K562 (cell line): ENCODE measurements at regions not wholly inside any gene's neighbourhood (a gene's known extent, or its start where the extent isn't known, plus 50 kb on each side); places are given as distances from the start of the nearest gene placed in this dataset.

Experiments used
- ARHGAP35 ChIP-seq: fragments of 450-650 bp; IDR thresholded peaks from 2 replicates; pipeline ENCODE4 v1.6.1; 2018; ENCODE audit not compliant: partially characterized antibody
- CTCF ChIP-seq, 3 experiments: IDR thresholded peaks in 2 of 3; conservative IDR thresholded peaks in 1 of 3; 2 replicates each; pipeline ENCODE4 v1.5.1; 2011 to 2012; ENCODE audit warnings: low read length in 3 of 3, mild to moderate bottlenecking in 3 of 3, control low read depth in 2 of 3, improper control_type of control experiment in 1 of 3, inconsistent platforms in 1 of 3, low read depth in 1 of 3, mixed read lengths in 1 of 3, moderate library complexity in 1 of 3; ENCODE audit not compliant: insufficient read depth in 2 of 3
- EHMT2 ChIP-seq: fragments of 450-650 bp; IDR thresholded peaks from 2 replicates; pipeline ENCODE4 v1.6.1; 2018; ENCODE audit warnings: antibody characterized with exemption
- MAX ChIP-seq: sonication (generic); formaldehyde crosslinking; IDR thresholded peaks from 2 replicates; pipeline ENCODE4 v1.9.0; 2022; ENCODE audit warnings: mild to moderate bottlenecking, missing genetic modification reagents
- MED1 ChIP-seq: sonication (generic); formaldehyde crosslinking; IDR thresholded peaks from 2 replicates; pipeline ENCODE4 v1.8.1; 2023; ENCODE audit warnings: missing genetic modification reagents, borderline replicate concordance
- MYC ChIP-seq, 2 experiments: fragments of 250-450 bp in 1 of 2; sonication (Bioruptor Pico) in 1 of 2; IDR thresholded peaks; 2 replicates each; pipeline versions ENCODE4 v1.5.1 to v1.6.1; 2012 to 2021; ENCODE audit warnings: low read depth in 2 of 2, borderline replicate concordance in 1 of 2, improper control_type of control experiment in 1 of 2, low read length in 1 of 2, mild to moderate bottlenecking in 1 of 2, moderate library complexity in 1 of 2
- PHF20 ChIP-seq: fragments of 450-650 bp; IDR thresholded peaks from 2 replicates; pipeline ENCODE4 v1.6.1; 2018; ENCODE audit not compliant: partially characterized antibody
- YY1 ChIP-seq, 3 experiments: IDR thresholded peaks; 2 replicates each; pipeline ENCODE4 v1.6.1; 2011; ENCODE audit warnings: low read length in 2 of 3, mild to moderate bottlenecking in 2 of 3, moderate library complexity in 2 of 3, borderline replicate concordance in 1 of 3, control low read depth in 1 of 3, low read depth in 1 of 3; ENCODE audit not compliant: insufficient read depth in 3 of 3, insufficient replicate concordance in 2 of 3, control insufficient read depth in 1 of 3, insufficient read length in 1 of 3; ENCODE audit errors: extremely low read depth in 1 of 3
- ZNF561 ChIP-seq: fragments of 450-650 bp; formaldehyde crosslinking; conservative IDR thresholded peaks from 2 replicates; pipeline ENCODE4 v1.4.0; 2020; ENCODE audit warnings: mild to moderate bottlenecking, moderate library complexity
- ZNF76 ChIP-seq: fragments of 250-450 bp; sonication (Bioruptor Pico); IDR thresholded peaks from 2 replicates; pipeline ENCODE4 v1.4.0; 2020; ENCODE audit warnings: mild to moderate bottlenecking, moderate library complexity, borderline replicate concordance

GRCh38 chr2:103386872-103387271 lies 625.0 kb downstream of the TMEM182 start:
- no peak for TF ChIP-seq ARHGAP35
- no peak for TF ChIP-seq MYC (IDR thresholded peaks at IDR 0.05; ENCODE audit: low read depth, low read length)
- no peak for TF ChIP-seq MYC (CRISPR knock-in tag; IDR thresholded peaks at IDR 0.05; ENCODE audit: borderline replicate concordance, low read depth)
- TF ChIP-seq EHMT2, result no peak
- no peak for TF ChIP-seq ZNF561 (CRISPR knock-in tag)
- no peak for TF ChIP-seq MAX
- no peak for TF ChIP-seq CTCF (IDR thresholded peaks at IDR 0.05 in 2 of 3, conservative IDR thresholded peaks at IDR 0.05 in 1 of 3; ENCODE audit: insufficient read depth in 2 of 3, low read depth in 1 of 3, low read length in 3 of 3)
- no peak for TF ChIP-seq PHF20
- TF ChIP-seq MED1, result no peak
- no peak for TF ChIP-seq YY1 (IDR thresholded peaks at IDR 0.05; ENCODE audit: borderline replicate concordance in 1 of 3, control insufficient read depth in 1 of 3, extremely low read depth in 1 of 3, insufficient read depth in 3 of 3, insufficient read length in 1 of 3, insufficient replicate concordance in 2 of 3, low read depth in 1 of 3, low read length in 2 of 3)
- TF ChIP-seq ZNF76 (CRISPR knock-in tag), result no peak
